ENCODE measurements at regions not wholly inside any gene's neighbourhood (a gene's known extent, or its start where the extent isn't known, plus 50 kb on each side); places are given as distances from the start of the nearest gene placed in this dataset.
"Not testable (repeated sequence)": the region's sequence is repeated elsewhere in the genome, so short reads cannot be mapped to it uniquely, and the experiment has no call there.

DNA sequence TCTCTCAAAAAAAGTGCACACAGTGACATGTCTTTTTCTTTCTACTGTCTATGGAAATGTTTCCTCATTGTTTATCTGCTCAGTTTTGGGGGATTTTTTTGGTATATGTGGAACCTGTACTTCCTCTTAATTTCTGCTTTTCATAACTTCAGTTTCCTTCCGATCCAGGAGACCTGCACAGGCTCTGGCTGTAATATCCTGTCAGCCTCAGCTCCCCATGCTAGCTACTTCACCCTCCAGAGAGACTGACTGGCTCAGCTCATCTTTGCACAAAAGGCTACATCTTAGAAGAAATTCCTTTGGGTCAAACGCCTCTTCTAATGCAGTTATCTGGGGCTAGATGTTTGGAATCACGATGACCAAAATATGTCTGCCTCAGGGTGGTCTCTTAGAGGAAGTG is 378.4 kb downstream of the RND3 start:
- DNase-seq (ENCODE audit: low read depth in 2 of 2): no peak

DNA sequence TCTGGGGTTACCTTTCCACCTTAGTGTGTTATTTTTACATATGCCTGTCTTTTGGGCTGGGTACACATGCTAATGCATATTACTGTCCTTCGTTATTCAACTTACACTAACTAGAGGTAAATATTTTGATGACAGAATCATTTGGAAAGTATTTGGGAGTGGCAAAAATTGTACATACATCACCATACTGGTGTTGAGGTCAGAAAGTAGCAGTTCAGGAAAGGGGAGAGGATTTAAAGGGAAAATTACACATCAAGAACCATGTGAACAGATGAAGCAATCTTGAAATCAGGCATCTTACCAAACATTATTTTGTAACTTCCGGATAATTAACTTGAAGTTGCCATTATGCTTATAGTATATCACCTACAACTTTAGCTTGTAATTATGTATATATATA is 379.7 kb downstream of the RND3 start:
- no peak for DNase-seq (ENCODE audit: low read depth in 2 of 2)

DNA sequence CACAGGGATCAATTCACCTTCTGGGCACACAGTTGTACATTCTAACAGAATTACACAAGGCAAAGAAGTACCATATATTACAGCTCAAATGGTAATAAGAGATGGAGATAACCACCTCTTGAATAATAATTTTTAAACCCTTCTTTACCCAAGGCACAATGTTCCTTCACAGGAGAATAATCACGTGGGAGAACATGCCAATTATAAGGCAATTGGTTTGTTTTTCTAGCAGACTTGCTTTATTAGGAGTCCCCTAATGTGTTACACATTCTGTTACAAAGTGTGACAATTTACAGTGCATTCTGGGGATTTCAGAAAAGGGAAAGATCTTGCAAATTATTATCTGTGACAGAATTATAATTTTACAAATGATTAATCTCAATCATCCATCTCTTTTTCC is 380.3 kb downstream of the RND3 start:
- DNase-seq (ENCODE audit: low read depth in 2 of 2): no peak

DNA sequence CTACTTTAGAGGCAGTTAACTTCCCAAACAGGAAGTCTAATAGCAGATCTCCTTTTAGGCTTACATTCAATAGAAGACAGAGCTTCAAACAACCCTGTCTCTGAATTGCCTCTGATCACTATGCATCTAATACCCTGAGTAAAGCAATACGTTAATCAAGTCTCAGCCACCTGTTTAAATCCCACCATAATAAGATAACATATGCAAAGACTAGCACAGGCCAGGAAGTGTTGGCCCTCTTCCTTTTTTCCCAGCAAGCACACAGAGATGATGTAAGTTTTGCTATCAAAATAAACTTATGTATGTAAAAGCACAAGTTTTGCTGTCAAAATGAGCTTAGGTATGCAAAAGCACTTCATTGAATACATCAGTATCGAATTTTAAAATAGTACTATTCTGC is 385.5 kb downstream of the RND3 start:
- no peak for DNase-seq (ENCODE audit: low read depth in 2 of 2)

DNA sequence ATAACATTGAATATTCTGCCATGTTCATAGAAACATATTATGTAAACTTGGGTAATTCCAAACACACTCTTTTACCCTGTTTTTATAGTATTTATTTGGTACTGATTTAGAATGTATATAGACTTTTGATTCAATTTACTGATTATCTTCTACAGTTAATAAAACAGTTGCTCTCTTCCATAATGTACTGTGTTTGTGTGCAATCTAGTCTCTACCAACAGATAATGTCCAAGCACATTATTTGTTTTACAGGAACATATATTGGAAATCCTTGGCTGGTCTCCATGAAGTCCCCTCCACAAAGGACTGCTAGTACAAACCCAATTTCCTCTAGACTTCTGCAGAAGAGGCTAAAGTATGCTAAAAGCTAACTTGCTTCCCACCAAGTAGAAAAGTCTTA is 386.6 kb downstream of the RND3 start:
- no peak for DNase-seq (ENCODE audit: low read depth in 2 of 2)

DNA sequence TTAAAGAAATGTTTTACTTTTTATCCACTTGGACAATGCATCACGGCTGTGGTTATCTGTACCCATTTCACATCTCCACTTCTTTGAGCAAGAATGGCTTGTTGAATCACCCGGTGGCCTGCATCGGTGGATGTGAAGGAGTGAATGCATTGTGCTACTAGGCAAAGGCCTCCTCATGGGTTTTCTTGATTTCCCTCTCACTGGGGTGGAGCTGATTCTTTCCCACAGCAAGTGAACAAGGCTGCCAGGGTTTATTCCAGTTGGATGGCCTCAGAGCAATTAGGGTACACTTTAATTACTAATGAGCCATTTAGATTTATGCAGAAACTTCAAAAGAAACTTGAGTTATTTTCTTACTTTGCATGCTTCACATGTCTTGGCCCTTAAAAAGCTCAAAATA is 387.1 kb downstream of the RND3 start:
- DNase-seq (ENCODE audit: low read depth in 2 of 2): no peak

DNA sequence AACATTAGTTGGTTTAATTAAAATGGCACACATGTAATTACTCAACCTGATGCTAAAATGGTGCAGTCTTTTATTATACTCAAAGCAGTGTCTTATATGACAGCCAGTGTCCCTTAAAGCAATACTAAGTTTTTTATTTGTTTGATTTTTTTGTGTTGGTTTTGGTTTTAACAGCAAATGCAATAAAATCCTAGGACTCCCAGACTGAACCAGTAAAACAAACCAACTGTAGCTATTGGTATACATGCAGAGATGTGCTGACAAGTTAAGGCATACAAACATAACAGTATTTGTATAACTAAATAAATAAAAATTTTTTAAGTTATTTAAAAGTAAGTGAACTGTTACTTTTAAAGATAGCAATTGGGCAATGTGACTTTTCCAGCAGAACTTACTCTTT is 387.7 kb downstream of the RND3 start:
- no peak for DNase-seq (ENCODE audit: low read depth in 2 of 2)

DNA sequence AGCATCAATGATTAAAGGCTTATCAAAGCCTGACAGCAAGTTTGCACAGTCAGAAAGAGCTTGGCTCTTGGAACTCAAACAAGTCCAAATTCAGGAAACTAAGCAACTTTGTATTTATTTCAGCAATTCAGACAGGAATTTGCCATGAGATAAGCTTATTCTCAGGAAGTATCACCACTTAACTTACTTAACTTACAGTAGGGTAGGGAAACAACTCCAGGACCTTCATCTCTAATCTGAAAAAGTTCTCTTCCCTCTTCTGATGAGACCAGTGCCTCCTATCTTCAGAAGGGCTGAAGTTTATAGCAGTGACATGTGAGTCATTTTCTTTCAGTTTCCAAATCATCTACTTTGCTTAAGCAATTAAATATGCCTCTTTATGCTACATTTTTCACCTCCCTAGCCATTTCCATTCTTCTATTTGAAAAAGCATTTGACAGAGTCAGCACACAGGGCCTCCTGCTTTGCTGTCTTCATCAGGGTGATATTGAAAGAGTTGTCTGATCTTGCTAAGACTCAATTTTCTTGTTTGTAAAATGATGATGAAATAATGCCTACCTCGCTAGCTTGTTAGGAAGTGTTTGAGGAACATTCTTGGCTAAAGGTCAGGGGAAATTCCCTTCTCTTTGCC is 389.5 kb downstream of the RND3 start:
- DNase-seq (ENCODE audit: low read depth in 2 of 2): no peak

DNA sequence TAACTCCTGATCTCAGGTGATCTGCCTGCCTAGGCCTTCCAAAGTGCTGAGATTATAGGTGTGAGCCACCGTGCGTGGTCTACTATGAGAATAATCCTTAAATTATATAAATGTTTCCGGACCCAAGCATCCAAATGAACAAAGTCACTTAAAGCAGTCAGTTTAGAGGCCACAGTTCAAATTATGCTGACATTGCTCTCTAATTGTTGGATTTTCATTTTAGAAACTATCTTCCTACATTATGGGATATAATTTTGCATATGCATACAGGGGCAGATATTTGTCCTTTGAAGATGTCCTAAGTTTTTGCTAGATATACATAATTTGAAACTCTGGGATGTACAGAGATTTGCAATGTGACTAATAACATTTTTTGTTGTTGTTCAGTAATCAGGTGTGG is 390.1 kb downstream of the RND3 start:
- no peak for DNase-seq (ENCODE audit: low read depth in 2 of 2)

DNA sequence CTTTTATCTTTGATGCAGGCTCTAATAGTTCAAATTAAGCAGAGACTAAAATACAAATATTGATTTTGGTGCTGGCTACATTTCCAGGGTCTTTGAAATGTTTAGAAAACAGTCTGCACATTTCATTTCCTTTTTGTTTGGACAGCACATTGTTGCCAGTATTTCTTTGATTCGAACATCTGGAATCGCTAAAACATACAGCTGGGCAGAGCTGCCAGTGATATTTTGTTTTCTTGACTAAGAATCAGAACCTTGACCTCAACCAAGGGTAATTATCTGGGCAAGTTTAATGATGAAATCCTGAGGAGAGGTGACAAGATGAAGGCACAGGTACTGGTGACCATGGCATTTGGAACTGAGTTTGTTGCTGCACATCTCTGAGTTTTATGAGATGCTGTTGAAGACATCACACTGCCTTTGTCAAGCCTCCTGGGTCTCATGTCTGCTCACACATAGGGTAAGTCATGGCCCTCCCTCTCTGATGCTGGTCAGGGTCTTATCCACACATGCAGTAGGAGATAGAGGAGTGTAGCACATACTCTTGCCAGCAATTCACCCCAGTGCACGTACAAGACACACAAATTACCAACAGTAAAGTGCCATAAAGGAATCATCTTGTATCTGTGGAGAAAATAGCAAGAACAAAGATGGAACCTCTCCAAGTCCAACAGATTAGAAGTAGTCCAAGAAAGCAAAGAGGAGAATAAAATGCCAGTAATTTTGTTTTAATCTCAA is 391.9 kb downstream of the RND3 start:
- DNase-seq (ENCODE audit: low read depth in 2 of 2): no peak

DNA sequence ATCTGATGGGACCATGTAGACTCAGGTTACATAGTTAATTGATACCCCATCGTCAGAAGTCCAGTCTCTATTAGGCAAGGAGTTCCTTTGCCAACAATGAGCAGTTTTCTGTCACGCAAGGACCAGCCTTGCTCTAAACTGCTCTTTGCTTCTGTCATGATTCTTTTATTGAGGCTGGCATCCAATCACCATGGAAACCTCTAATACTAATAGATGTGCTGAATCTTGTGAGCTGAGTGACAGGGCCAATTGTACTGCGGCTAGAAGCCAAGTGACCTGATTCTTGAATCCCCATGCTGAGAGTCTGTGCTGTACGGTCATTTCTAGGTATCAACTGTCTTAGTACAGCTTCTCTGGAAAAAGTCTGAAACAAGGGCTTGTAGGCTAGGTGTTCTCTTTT is 395.6 kb downstream of the RND3 start:
- no peak for DNase-seq (ENCODE audit: low read depth in 2 of 2)

DNA sequence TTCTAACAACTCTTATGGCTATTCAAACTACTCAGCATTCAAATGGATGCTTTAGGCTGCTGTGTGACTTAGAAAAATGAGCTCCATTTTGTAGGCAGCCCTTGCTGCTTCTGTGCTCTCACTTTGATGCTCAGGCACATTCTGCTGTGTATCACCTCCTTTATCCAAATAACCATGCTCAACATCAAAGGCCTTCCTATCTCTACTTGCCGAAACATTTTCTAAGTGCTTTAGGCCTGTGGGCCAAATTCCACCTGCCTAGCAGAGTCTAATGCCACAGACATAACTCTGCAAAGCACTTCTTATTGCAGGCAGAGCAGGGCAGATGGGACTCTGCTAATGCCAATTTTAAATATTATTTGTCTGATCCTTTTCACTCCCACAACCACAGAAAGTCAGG is 397.4 kb downstream of the RND3 start:
- DNase-seq (ENCODE audit: low read depth in 2 of 2): no peak

DNA sequence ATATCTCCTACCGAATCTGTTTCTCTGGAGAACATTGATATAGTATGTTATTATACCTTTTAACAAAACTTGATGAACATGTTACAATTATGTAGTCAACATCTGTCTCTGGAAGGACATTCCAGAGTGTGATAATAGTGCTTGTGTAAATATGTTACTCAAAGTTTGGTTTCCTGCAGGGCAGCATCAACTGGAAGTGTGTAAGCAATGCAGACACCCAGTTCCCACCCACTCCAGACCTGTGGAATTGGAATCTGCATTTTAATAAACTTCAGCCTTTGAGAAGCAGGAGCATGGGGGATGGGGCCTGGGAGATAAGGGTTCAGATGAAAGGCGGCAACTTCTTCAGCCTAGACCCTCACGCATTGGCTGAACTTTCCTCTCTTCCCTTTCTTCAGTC is 398.9 kb downstream of the RND3 start:
- DNase-seq (ENCODE audit: low read depth in 2 of 2): no peak

DNA sequence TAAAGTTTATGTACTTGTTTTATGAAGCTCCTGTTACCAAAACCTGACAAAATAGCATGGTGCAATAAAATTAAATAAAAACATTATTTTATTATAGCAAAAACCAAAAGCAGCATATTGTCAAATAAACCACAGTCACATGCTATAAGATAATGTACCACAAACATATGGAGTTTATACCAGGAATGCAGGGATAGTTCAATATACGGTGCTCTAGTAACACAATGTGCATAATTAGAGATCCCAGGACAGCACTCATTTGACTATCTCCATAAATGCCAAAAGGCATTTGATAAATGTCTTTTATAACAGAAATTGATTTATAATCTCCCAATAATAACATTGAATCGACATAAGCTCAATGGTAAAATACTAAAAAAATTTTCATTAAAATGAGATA is 402.0 kb downstream of the RND3 start:
- DNase-seq (ENCODE audit: low read depth in 2 of 2): no peak

DNA sequence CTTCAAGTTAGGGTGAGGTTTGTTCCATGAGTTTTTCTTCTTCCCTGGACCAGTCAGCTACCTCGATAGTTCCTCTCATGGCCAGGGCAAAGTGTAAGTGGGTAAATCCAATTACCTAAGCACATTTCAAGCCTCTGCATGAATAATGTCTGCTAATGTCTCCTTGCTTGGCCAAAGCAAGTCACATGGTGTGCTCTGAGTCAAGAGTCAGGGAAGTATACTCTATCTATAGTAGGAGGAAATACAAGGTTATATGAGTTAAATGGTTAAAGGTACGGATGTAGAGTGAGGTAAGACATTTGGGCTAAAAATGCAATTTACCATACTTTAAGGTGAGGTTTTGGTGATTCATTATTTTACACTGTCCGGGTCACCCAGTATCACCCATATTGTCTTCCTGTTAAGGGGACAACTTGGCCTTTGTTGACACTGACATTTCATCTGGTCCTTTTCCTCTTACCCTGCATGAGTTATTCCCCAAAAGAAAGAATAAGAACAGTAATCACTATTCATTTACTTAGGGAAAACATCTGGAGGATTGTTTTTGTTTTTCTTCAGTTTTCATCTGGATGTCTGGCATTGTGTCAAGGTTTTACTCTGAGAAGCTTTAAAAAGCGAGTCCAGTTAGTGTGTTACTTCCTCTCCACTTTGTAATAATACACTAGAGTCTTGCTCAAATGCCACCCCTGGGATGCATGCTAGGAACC is 405.5 kb downstream of the RND3 start:
- DNase-seq (ENCODE audit: low read depth in 2 of 2): no peak

DNA sequence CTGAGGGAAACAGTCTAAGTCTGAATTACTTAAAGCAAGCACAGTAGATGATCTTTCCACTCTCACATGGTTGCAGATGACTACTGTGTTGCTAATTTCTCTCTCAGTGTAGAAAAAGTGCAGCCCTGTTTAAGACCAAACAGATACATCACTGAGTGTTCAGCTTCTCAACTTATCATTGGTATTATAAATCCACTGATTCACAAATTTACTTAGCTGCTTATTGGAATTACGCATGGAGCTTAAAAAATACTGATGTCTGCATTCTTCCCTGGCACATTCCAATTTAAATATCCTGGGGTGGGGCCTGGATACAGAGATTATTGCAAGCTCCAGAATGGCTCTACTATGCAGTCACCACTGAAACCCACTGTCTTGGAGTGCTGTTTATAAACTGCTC is 411.2 kb downstream of the RND3 start:
- no peak for DNase-seq (ENCODE audit: low read depth in 2 of 2)

DNA sequence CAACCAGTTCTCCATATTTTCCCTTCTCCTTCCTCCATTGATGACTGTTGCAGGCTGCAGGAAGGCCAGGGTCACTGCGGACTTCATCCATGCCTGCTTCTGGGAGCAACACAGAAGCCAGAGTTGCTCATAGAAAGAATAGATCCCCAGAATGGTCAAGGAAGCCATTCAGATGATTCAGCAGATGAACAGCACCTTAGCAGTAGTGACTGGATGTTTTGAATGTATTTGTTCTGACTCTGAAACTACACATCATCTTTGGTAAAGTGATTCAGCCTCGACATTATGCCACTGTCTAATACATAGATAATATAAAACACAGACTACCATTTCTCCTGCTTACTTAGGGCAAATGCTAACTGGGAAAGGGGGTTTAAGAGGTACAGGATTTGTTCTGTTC is 411.6 kb downstream of the RND3 start:
- no peak for DNase-seq (ENCODE audit: low read depth in 2 of 2)

DNA sequence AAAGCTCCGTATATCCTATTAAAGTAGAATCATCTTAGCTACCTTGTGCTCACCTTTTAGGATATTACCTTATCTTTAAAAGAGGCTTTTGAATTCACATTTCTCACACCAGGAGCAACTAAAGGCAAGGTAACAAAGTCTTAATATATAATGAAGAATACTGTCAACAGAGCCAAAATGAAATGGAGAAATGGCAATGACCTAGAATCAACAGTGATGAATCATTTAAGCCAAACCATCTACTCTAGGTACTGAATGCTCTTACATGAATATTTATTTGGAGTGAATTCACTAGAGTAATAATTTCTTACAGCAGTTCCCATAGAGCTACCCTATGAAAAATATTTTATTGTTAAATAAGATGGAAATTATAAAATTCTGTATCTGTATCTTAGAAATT is 421.0 kb downstream of the RND3 start:
- DNase-seq (ENCODE audit: low read depth in 2 of 2): no peak

DNA sequence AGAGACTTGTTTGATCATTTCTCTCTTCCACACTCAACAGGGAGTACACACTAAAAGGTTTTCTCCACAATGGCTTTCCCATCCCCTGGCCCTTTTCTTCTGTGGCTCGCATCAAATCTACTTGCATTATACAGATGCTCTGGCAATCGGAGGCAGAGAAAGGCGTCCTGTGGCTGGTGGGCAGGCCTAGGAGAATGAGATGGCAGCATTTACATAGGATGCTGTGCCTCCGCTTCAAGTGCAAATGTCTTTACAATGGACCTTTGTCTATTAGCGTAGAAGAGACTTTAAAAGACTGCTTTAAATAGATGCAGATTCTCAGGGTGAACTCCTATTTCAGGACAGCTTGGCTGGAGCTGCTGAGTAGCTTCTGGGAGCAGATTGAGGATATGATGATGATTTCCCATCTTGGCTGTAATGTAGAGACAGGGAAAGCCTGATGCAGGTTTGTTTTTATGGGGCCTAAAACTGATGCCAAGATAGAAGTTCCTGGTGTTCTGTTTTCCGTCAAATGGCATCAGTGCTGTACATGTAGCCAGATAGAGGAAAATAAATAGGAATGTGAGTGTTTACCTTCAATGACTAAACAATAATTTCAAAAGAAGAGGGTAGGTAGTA is 423.4 kb downstream of the RND3 start:
- DNase-seq (ENCODE audit: low read depth in 2 of 2): no peak

DNA sequence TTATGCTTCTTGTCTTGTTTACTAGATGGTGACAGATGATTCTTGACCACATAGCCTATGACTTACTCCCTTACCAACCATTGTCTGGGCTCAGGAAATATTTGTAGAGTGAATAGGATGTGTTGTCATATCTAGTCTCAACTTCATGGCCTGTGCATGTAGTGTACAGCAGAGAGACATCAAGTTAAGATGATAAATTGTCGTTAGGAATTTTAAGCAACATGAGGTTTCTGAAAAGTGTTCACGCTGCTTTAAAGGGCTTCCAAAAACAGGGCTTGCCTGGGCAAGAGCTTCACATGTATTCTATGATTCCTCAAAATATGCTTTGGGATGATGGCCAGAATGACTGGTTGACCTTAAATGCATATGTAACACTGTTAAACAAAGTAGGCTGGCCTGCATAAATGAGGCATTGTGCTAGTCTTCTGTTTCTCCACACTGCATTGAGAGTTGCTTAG is 424.0 kb downstream of the RND3 start:
- no peak for DNase-seq (ENCODE audit: low read depth in 2 of 2)

DNA sequence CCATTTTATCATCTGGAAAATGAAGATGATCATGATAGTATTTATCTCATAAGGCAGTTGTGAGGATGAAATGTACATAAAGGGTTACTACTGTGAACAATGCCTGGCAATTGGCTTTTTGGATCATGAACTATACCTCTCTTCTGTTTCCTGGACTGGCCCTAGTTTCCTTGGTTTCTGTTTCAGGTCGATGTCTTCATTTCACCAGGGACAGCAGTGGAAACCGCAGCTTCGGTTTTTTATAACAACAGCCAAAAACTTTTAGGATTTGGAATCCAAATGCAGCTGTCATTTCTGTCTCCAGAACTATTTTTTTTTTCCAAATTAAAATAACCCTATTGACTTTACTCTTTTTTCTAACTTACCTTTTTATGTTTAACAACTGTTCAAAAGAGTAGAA is 425.1 kb downstream of the RND3 start:
- no peak for DNase-seq (ENCODE audit: low read depth in 2 of 2)

DNA sequence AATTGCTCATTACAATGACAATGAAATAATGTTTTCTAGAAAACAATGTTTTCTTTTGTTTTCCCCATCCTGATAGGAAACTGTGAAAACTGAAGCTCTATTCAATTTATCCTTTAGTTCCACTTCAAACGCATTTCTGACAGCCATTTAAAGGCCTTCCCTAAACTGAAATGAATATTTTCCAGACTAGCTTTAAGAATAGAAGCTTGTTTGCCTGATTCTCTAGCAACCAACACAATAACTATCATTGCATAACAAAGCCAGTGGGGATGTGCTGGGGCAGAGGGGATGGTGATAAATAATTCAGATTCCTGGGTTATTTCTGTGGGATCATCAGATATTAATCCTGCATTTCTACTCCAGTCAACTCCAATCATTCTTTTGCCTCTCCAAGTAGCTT is 427.1 kb downstream of the RND3 start:
- DNase-seq (ENCODE audit: low read depth in 2 of 2): no peak

DNA sequence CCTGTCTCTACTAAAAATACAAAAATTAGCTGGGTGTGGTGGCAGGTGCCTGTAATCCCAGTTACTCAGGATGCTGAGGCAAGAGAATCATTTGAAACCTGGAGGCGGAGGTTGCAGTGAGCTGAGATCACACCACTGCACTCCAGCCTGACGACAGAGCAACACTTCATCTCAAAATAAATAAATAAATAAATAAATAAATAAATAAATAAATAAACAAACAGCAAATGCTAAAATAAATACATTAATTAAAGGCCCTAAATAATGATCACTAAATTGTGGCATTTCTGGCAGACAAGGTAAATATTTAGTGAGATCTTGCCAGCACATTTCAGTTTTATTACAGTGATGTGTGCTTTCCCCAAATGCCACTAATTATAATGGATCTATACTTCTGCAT is 427.8 kb downstream of the RND3 start:
- DNase-seq (ENCODE audit: low read depth in 2 of 2): not testable (repeated sequence)

Data from stimulated activated CD4-positive, alpha-beta T cell treated with anti-CD3 and anti-CD28 coated beads, Interleukin-4, amount 100 ng/mL, for 48 hours (primary cell).